GM19455 (cell line): ENCODE measurements at regions not wholly inside any gene's neighbourhood (a gene's known extent, or its start where the extent isn't known, plus 50 kb on each side); places are given as distances from the start of the nearest gene placed in this dataset.

Experiments
- ATAC-seq: cut with Tn5 transposase; IDR thresholded peaks from one replicate; pipeline ENCODE4 v1.9.1; 2021; ENCODE audit not compliant: unreplicated experiment

DNA sequence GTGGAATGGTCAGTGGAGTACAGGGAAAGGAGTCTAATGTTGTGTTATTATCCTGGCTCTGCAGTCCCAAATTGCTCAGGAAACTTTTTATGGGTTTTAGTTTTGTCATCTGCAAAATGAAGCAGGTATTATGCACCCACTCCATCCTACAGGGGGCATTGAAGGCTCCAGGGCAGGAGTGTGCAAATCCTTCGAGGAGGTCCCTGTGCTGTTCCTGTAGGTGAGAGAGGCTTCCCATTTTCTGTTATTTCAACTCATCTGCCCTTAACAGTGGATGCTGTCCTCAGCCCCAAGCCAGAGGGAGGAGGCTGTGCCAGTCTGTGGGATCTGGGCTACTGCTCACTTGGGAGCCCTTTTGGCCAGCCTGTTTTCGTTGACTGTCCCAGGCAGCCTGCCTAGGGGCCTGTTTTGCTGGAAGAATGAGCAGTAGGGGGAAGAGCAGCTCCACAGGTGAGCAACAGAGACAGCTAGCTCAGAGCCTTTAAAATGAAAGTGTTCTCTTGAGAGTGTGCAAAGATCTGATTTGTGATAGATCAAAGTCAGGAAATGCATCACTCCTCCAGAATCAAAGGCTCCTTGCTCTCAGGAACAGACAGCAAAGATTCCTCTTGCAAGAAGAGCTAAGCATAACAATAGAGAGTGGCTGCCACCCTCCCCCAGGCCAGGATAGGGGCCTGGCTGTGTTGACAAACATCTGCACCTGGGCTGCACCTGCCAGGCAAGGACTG lies 317.6 kb upstream of the PROX1 start:
- no peak for ATAC-seq

DNA sequence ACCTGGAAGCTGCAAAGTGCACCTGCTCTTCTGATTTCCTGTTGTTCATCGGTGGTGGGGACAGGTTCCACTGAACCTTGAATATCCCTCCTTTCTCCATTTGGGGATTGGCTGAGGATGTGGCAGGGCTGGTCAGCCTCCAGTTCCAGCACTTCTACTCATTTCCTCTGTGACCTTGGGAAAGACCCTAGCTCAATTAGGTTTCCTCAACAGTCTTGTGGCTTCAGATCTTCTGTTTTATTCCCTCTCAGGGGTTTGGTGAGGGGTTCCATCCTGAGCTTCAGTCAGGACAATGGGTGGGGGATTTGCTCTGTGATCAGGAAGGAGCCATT lies 317.1 kb upstream of the PROX1 start:
- no peak for ATAC-seq

DNA sequence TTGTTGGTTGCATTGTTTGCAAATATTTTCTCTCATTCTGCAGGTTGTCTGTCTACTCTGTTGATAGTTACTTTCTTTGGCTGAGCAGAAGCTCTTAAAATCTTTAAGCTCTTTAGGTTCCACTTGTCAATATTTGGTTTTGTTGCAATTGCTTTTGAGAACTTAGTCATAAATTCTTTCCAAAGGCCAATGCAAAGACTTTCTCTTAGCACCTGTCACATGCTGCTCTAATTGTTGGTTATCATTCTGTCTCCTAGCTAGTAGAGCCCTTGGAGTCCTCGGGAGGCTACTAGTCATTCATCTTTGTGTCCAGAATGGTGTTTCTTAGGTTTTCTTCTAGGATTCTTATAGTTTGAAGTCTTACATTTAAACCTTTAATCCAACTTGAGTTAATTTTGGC lies 312.7 kb upstream of the PROX1 start:
- ATAC-seq = no peak

DNA sequence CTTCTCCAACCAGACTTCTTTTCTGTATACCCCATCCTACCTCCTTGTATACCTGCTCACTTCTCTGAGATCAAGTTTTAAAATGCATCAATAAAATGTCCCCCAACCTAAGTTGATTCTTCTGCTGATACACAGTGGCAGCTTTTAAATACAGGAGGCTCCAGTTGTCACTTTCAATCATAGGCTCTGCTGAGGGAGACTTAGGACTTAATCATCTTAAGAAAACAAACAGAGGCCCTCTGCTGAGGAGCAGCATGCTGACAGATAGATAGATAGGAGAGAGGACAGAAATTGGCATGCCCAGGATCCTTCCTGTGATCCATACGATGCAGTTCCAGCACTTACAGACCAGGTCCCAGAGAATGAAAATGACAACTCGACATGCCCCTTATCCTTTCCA lies 311.0 kb upstream of the PROX1 start:
- ATAC-seq = no peak

DNA sequence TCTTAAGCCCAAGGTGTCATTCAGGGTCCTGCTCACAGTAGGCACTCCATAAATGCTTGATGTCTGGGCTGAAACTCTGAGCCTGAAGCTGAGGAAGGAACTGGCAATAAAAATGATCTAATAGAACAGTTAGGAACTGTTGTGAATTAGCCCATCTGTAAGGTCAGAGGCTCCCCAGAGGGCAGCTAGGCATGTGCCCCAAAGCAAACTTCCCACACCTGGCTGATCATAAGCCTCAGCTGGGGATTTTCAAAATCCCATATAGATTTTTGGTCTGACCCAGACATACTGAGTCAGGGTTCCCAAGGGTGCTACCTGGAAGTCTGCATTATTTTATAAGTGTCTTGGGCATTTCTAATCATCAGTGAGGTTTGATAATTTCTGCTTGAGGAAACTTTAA lies 309.4 kb upstream of the PROX1 start:
- no peak for ATAC-seq

- ATAC-seq = no peak
Measured at GRCh38 chr1:213678753-213679152, 309.0 kb upstream of the PROX1 start.

DNA sequence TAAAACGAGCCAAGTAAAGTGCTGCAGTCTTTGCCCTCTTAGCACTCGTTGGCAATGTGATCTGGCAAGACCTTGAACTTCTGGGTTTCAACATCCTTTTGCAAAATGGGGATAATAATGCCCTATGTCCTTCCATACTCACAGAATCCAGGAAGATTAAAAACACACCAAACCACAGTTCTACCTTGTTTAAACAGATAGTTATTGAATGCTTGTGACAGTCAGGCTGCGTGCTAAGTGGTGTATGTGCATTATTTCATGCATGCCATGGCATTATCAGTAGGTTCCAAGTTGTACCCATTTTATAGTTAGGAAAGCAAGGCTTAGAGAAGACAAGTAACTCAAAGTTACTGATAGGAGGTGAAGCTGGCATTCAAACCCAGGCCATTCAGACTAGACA lies 308.6 kb upstream of the PROX1 start:
- ATAC-seq = no peak

DNA sequence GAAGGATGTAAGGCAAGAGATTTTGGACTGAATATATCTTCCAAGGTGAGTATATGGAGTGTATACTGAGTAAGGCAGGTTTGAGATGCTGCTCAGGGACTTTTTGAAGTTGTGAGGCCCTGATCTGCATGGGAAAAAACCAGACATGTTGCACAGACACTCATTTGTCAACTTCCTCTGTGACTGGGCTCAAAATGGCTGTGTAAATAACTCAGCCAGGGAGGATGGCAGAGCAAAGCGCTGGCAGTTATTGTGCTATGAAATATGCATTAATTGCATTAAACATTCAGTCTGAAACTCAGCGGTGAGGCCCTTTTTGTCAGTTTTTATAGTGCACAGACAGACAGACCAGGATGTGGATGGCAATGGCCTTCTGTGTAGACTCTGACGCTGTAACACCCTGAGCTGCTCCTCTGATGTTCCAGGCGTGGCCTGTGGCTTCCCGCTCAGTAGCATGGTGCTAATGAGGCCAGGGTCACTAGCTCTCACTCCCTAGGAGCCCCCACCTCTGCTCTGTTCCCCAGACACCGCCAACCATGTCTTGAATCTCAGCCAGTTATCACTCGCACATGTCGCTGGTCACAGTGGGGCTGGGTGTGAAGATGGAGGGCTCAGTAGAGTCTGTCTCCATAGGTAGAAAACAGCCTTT lies 307.0 kb upstream of the PROX1 start:
- ATAC-seq = no peak

GRCh38 chr1:213681788-213682340 lies 305.9 kb upstream of the PROX1 start:
- ATAC-seq = no peak

GRCh38 chr1:213683529-213683928 lies 304.2 kb upstream of the PROX1 start:
- ATAC-seq = no peak

DNA sequence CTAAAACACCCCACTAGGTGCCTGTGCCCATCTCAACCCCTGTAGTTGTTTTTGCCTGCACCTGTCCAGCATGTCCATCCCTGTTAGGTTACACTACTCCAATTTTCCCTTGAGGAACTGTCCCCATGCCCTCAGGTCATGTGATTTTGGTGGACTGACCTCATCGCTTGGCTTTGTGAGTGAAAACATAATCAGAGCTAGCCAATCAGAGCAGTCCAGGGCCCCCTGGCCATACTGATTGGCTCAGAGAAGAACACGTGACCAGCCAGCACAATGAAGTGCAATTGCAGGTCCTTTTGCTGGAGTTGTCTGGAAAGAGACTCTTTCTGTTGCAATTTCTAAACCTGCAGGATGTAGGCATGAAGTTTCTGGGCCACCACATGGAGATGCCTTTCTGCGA lies 303.3 kb upstream of the PROX1 start:
- ATAC-seq = no peak

GRCh38 chr1:213685992-213686582 lies 301.7 kb upstream of the PROX1 start:
- no peak for ATAC-seq

- ATAC-seq = no peak
Measured at GRCh38 chr1:213686983-213687382, 300.8 kb upstream of the PROX1 start.

DNA sequence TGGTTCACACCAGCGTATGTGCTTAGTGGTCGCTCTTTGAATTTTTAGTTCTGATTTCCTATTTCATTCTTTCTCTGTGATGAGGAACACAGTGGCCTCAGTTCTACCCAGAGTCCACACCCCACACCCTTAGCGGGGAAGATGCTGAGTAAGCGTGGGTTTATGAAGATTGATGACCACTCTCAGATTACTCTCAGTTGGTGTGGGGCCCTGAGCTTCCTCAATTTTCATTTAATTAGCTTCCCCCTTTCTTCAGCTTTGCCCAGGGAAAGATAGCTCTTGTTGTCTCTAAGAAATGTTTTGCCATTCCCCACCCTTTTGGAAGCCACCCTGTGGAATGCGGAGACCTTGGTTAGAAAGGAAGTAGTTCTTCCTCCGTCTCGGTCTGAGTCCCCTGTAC lies 299.9 kb upstream of the PROX1 start:
- ATAC-seq = no peak

DNA sequence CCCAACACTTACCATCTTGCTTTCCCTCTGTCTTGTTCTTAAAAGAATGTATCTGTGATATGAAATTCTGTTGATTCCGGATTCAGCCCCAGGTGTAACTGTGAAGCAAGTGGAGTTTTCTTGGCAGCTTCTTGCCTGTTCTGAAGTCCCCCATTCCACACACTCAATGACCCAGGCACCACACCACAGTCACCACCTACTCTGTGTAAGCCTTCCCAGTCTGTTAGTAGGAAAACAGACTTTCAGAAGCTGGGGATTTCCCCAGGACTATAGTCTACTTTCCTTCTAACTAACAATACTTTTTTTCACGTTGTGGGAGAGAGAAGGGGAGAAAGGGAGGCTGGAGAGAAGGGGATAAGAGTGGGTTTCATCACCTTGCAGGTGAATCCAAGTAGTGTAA lies 299.1 kb upstream of the PROX1 start:
- no peak for ATAC-seq

- ATAC-seq = no peak
Measured at GRCh38 chr1:213689260-213689659, 298.5 kb upstream of the PROX1 start.

- ATAC-seq = no peak
Measured at GRCh38 chr1:213690341-213690917, 297.3 kb upstream of the PROX1 start.

- ATAC-seq = no peak
Measured at GRCh38 chr1:213692321-213692720, 295.5 kb upstream of the PROX1 start.

DNA sequence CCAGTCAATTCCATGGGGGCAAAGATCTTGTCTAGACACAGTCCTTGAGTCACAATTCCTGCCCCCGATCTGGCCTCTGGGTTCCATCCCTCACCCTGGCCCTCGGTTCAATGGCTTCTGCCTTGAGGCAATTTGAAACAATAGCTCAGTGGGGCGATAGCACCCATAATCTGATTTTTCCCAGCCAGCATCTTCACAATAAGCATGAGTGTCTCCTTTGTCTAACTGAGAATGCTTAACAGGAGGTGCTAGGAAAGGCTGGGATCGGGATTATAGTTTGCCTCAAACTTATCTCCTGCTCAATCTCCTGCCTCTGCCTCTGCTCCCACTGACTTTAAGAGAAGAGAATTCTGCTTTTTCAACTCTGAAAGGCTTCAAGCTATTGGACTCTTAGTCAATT lies 293.9 kb upstream of the PROX1 start:
- no peak for ATAC-seq

GRCh38 chr1:213697192-213697802 lies 290.5 kb upstream of the PROX1 start:
- no peak for ATAC-seq

- ATAC-seq = no peak
Measured at GRCh38 chr1:213698092-213698702, 289.6 kb upstream of the PROX1 start.
